BJ (cell line): ENCODE measurements at regions not wholly inside any gene's neighbourhood (a gene's known extent, or its start where the extent isn't known, plus 50 kb on each side); places are given as distances from the start of the nearest gene placed in this dataset.

Experiments
- CTCF ChIA-PET: fragments of 350-600 bp; formaldehyde crosslinking; extraction: SDS; loops from one replicate; lab custom pipeline; 2021; ENCODE audit warnings: antibody characterized with exemption, inconsistent platforms; lab: Yijun Ruan, JAX
- POLR2A ChIA-PET: fragments of 300-600 bp; sonication (Branson Sonifier 250); formaldehyde crosslinking; extraction: SDS; loops from one replicate; lab custom pipeline; 2021; ENCODE audit warnings: antibody characterized with exemption; lab: Charles Lee
- DNase-seq: peaks from one replicate; pipeline ENCODE4 v3.0.0-alpha.2; 2011; ENCODE audit warnings: low read depth
- H3K27me3 ChIP-seq: 2 replicates; pipeline ENCODE4 v1.6.0; 2011; ENCODE audit warnings: low read length; ENCODE audit not compliant: control insufficient read depth, insufficient read depth
- H3K36me3 ChIP-seq: 2 replicates; pipeline ENCODE4 v1.5.1; 2011; ENCODE audit warnings: low read length; ENCODE audit not compliant: control insufficient read depth, insufficient read depth
- H3K4me3 ChIP-seq: 2 replicates; pipeline ENCODE4 v1.5.1; 2011; ENCODE audit warnings: low read depth, mild to moderate bottlenecking, control low read depth, low read length
- TF ChIP-seq, protein P1 (sequence below): IDR thresholded peaks from 2 replicates; pipeline ENCODE4 v1.5.1; 2011; ENCODE audit warnings: low read depth, mild to moderate bottlenecking, control low read depth, inconsistent platforms, low read length, moderate library complexity; ENCODE audit not compliant: insufficient read depth

DNA sequence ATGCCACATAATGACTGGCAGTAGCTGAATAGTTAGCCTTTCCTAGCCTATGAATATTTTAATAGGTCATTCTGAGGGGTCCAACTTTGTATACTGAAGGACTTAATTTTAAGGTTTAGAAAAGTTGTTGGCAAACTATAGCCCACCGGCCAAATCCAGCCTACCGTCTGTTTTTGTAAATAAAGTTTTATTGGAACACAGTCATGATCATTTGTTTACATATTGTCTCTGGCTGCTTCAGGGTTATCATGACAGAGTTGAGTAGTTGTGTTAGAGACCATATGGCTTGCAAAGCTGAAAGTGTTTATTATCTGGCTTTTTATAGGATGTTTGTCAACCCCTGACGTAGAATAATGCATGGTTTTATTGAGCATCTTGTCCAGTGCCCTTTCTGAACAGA lies 73.4 kb downstream of the NTMT2 start:
- Histone ChIP-seq H3K27me3 (no peaks in the 10 kb centered on the region; the same call in 1 of the 2 replicates), H3K36me3 (no peaks in the 10 kb centered on the region), H3K4me3 (no peak overlapping the region)
- DNase-seq, result no peak
- TF ChIP-seq, protein P1, sequence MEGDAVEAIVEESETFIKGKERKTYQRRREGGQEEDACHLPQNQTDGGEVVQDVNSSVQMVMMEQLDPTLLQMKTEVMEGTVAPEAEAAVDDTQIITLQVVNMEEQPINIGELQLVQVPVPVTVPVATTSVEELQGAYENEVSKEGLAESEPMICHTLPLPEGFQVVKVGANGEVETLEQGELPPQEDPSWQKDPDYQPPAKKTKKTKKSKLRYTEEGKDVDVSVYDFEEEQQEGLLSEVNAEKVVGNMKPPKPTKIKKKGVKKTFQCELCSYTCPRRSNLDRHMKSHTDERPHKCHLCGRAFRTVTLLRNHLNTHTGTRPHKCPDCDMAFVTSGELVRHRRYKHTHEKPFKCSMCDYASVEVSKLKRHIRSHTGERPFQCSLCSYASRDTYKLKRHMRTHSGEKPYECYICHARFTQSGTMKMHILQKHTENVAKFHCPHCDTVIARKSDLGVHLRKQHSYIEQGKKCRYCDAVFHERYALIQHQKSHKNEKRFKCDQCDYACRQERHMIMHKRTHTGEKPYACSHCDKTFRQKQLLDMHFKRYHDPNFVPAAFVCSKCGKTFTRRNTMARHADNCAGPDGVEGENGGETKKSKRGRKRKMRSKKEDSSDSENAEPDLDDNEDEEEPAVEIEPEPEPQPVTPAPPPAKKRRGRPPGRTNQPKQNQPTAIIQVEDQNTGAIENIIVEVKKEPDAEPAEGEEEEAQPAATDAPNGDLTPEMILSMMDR, result no peak
- ChIA-PET CTCF (no interaction called here), POLR2A (no interaction called here)

DNA sequence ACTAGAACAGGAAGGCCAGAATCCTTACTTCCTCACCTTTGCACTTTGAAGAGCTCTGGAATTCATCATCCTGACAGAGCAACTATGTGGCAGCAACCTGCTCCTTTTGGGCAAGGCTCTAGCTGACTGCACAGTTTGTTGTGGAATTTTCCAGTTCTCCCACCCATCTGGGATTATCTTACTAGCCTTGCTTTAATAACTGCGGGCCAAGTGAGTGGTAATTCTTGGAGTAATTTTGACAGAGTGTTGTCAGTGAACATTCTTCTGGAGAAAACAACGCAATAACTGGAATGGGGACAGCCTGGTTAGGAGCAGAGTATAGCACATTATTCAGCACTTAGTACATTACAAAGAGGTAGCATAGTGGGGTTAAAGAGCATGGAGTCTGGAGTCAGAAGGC lies 75.3 kb downstream of the NTMT2 start:
- no peak for DNase-seq
- no peak overlapping the region for H3K4me3 ChIP-seq
- TF ChIP-seq, protein P1, result no peak
- H3K36me3 ChIP-seq, result no peaks in the 10 kb centered on the region
- ChIA-PET CTCF (interaction anchor here (0.6 to 0.9 kb wide), 2 partner anchors 10 to 546 kb away, joined by 3 to 4 read pairs; no protein-coding TSS in a partner anchor), POLR2A (no interaction called here)
- H3K27me3 ChIP-seq, result no peaks in the 10 kb centered on the region; the same call in 1 of the 2 replicates

GRCh38 chr1:170221495-170221894 lies 75.7 kb downstream of the NTMT2 start:
- ChIA-PET CTCF (interaction anchor here (0.6 to 0.9 kb wide), 2 partner anchors 10 to 545 kb away, joined by 3 to 4 read pairs; no protein-coding TSS in a partner anchor), POLR2A (no interaction called here)
- no peak overlapping the region for H3K4me3 ChIP-seq
- no peaks in the 10 kb centered on the region for H3K36me3 ChIP-seq
- no peak for DNase-seq
- H3K27me3 ChIP-seq, result no peaks in the 10 kb centered on the region; the same call in 1 of the 2 replicates
- TF ChIP-seq, protein P1, result no peak

DNA sequence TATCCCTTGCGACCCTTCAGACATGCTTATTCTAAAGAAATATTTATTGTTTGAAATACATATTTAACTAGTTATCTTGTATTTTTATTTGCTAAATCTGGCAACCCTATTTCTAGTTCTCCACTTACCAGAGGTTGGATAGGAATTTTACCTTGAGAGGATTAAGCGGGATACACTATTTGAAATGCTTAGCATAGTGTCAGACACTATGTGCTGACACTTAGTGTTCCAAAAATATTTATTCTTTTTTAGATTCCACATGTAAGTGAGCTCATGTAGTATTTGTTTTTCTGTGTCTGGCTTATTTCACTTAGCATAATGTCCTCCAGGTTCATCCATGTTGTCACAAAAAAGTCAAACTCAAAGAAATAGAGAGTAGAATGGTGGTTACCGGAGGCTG lies 78.7 kb downstream of the NTMT2 start:
- DNase-seq, result no peak
- no peak overlapping the region for H3K4me3 ChIP-seq
- H3K36me3 ChIP-seq, result no peaks in the 10 kb centered on the region
- no peaks in the 10 kb centered on the region; the same call in 1 of the 2 replicates for H3K27me3 ChIP-seq
- TF ChIP-seq, protein P1, result no peak
- ChIA-PET POLR2A (no interaction called here), CTCF (no interaction called here)

DNA sequence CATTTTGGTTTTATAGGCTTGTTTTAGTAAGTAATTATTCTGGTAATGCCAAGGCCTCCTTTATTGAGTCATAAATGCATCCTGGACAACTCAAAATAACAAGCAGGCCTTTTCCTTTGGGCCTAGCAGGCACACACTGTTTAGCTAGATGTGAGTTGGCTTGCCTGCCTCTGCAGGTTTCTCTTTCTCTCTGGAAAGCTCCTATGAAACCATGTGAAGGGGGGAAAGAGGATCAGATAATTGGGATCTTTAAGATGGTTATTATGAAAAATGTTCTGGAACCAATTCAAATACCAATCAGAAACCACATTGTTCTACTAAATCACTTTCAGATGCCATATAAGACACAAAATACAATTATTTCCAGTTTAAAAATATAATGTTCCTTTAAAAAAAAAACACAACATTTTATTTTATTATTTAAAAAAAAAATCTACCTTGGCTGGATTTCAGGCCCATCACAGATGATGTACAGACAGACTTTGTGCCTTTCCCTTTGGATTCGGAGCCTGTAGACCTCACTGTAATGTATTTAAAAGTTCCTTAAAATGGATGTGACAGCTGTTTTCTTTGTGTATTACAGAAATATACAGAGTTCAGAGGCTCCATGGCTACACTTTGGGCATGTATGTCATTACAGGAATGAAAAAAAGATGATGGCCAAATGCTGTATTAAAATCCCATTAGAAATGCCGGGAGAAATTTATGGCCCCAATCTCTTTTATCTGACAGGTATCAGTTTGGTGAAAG lies 80.2 kb downstream of the NTMT2 start:
- no peaks in the 10 kb centered on the region; the same call in 1 of the 2 replicates for H3K27me3 ChIP-seq
- no peaks in the 10 kb centered on the region for H3K36me3 ChIP-seq
- TF ChIP-seq, protein P1, result no peak
- CTCF ChIA-PET, result interaction anchor here (0.7 to 1.0 kb wide), 2 partner anchors 18 to 33 kb away, joined by 3 read pairs; no protein-coding TSS in a partner anchor
- DNase-seq, result peak; percentile 66
- no peak overlapping the region for H3K4me3 ChIP-seq
- POLR2A ChIA-PET, result no interaction called here
